ENCODE measurements at regions not wholly inside any gene's neighbourhood (a gene's known extent, or its start where the extent isn't known, plus 50 kb on each side); places are given as distances from the start of the nearest gene placed in this dataset.
"Not testable (repeated sequence)": the region's sequence is repeated elsewhere in the genome, so short reads cannot be mapped to it uniquely, and the experiment has no call there.

DNA sequence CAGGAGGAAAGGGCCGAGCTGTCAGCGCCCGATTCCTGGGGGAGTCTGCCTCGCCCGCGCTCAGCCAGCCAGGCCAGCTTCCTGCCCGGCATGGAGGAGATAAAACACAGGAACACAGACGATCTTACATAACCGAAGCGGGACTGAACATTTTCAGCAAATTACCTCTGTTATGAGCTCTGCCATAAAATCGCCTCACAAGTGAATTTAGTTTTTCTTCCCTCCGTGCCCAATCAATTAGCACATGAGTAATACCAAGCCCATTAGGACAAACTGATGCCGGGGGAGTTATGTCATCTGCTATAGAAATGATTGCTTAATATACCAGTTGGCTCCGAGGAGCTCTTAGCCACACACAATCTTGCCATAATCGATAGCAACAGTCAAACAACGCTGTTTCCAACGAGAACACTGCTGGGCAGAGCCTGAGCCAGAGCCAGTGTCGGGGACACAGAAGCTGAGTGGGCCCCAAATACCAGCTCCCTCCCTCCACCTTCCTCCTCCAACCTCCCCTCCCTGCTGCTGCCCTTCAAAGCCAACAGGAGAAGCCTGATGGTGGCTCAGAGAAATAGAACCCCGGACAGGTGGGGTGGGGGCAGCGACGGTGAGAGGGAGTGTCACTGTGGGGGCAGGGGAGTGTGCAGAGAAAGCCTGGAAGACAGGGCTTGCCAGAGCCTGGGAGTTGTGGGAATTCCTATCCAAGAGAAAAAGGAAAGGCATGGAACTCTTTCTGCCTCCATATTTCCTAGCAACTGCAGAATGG is 279.4 kb upstream of the TLE3 start:
- DNase-seq, result peak in 23 of 56 donors; percentile 9 to 58 (median 25)

DNA sequence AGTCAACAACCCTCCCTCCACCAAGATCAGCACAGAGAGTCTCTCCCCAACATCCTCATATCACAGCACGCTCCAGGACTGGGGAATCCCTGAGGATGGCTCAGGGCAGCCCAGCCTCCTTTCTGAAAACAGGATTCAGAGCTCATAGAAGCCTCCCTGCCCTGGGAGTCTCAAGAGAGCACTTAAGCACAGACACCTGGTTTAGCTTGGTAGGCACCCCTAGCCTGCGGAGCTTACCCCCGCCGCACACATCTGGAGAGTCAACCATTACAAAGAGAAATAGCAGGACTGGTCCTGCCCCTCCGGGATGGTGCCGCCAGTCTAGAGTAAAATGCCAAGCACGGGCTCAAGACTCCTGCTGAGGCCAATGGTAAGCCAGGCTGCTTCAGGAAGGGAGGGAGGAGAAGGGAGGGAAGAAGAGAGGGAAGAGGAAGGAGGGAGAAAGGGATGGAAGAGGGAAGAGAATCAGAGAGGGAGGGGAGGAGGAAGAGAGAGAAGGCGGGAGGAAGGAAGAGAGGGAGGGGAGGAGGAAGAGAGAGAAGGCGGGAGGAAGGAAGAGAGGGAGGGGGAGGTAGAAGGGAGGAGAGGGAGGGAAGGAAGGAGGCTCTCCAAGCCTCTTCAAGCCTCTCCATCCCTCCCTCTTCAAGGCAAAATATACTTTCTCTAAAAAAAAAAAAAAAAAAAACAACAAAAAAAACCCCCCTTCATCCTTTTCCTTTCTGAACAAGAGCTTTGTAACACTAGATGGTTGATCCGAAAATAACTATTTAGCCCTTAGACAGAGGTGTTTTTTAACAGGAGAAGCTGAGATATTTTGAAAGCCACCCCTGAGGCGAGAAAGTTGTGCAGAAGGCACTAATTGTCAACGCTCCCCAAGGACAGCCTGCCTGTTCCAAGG is 278.6 kb upstream of the TLE3 start:
- peak in 1 of 56 donors; percentile 12 for DNase-seq

GRCh38 chr15:70375586-70375985 is 277.9 kb upstream of the TLE3 start:
- DNase-seq, result no peak

GRCh38 chr15:70375006-70375431 is 277.3 kb upstream of the TLE3 start:
- no peak for DNase-seq

DNA sequence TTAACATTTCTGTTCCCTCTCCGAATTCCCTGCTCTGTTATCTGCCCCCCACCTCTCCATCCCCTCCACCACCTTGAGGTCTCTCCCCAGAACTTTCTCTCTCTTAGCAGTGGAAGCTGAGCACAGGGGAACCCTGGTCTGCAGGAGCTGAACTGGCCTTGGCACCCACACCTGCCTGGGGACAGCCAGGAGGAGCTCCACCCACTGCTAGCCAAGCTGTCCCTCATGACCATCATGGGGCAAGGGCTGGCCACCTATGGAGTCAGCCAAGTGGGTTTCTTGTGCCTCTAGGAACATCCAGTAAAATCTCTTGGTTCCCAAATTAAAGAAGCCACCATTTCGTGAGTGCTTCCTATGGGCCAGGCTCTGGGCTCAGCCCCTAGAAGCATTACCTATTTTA is 276.4 kb upstream of the TLE3 start:
- DNase-seq, result no peak

- DNase-seq, result not testable (repeated sequence)
These were observed 275.7 kb upstream of the TLE3 start for GRCh38 chr15:70373439-70373838.

DNA sequence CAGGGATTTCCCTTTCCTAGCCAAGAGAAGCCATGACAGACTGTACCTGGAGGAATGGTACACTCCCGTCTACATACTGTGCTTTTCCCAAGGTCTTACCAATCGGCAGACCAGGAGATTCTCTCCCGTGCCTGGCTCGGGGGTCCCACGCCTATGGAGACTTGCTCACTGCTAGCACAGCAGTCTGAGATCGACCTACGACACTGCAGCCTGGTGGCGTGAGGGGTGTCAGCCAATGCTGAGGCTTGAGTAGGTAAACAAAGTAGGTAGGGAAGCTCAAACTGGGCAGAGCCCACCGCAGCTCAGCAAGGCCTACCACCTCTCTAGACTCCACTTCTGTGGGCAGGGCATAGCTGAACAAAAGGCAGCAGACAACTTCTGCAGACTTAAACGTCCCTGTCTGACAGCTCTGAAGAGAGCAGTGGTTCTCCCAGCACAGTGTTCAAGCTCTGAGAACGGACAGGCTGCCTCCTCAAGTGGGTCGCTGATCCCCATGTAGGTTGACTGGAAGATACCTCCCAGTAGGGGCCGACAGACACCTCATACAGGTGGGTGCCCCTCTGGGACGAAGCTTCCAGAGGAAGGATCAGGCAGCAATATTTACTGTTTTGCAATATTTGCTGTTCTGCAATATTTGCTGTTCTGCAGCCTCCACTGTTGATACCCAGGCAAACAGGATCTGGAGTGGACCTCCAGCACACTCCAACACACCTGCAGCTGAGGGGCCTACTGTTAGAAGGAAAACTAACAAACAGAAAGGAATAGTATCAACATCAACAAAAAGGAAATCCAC is 270.4 kb upstream of the TLE3 start:
- not testable (repeated sequence) for DNase-seq

DNA sequence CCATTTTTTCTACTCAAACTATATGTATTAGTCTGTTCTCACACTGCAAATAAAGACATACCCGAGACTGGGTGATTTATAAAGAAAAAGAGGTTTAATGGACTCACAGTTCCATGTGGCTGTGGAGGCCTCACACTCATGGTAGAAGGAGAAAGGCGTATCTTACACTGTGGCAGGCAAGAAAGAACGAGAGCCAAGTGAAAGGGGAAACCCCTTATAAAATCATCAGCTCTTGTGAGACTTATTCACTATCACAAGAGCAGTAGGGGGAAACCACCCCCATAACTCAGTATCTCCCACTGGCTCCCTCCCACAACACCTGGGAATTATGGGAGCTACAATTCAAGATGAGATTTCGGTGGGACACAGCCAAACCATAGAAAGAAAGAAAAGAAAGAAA is 266.3 kb upstream of the TLE3 start:
- not testable (repeated sequence) for DNase-seq

DNA sequence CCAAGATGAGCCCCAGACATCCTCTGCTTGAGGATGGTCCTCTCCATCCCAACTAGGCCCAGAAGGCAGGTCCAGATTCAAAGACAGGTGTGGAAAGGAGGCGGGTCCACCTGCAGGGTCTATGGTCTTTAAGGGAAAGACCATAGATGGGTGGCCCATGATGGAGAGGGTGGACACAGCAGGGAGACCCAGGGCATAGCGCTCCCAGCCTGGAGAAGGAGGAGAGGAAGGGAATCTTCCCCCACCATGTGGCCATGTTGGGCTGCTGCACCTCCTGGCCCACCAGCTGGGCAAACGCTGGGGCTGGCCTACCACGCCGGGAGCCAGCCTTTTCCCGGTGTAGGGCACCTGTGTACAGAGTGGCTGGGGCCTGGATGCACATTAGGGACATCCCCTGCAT is 265.2 kb upstream of the TLE3 start:
- DNase-seq, result peak in 7 of 56 donors; percentile 11 to 22 (median 16)

GRCh38 chr15:70362350-70362749 is 264.6 kb upstream of the TLE3 start:
- DNase-seq, result no peak

DNA sequence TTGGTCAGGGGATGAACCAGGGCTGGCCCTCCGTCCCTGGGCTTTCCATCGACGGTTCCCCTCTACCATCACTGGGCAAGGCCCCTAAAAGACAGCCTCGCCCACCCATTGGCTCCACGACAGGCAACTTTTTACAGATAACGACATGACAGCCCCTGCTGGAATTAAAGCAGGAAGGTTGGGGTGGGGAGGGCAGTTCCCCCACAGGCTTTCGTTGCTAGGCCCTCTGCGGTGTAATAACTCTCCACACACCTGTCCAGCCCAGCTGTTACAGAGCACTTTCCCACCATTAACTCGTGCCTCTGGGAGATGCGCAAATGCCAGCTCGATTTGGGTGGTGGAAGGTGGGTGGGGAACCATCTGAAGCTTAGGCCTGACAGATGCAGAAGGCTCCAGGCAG is 264.2 kb upstream of the TLE3 start:
- no peak for DNase-seq

DNA sequence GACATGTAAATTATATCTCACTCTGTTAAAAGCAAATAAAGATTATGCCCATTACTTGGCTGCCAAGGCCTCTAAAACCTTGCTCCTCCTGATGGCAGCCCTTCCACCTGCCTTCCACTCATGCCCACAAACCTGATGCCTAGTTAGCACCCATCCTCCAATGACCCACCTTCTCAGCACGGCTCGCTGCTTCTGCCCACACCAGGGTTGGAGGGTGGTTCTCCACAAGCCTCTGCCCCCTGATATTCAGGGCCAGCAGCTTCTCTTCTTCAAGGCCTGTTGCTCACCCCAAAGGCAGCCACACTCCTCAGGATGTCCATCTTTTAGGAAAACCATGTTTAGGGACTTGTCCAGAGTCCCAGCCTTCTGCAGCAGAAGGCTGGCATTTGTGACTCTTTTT is 263.4 kb upstream of the TLE3 start:
- DNase-seq, result no peak

- DNase-seq, result no peak
These were observed 261.3 kb upstream of the TLE3 start for GRCh38 chr15:70358871-70359647.

DNA sequence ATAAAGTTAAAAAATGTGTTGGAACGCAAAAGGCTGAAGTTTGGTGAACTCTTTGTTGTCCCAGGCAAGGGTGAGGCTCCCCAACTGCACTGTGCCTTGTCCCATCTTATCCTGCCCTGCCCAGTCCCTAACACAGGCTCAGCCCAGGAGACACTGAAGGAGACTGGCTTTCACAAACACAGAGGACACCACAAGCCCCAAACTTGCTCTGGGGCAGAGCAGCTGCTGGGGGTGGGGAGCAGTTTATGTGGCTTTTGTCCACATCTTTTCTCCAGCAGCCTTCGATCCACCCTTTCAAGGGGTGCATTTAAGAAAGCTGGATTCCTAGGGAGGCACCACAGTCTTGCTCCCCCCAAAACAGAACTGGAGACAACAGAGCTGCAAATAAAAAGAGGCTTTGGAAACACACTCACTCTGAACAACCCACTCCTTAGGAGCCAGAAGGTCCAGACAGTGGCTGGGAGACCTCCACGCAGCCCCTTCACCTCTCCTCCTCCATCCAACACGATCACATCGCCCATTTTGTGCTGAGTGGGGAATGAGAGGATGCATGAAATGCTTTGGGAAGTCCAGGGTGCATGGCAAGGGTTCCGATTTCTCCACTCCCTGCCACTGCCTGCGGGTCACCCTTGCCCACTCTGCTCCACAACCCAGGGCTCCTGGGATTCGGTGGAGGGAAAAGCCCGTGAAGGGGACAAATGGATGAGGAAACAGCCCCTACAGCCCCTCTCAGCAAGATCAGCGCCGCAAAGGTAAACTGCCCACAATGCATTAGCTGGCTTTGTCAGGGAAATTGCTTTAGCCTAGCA is 260.5 kb upstream of the TLE3 start:
- no peak for DNase-seq

- no peak for DNase-seq
These were observed 259.7 kb upstream of the TLE3 start for GRCh38 chr15:70357453-70357852.

GRCh38 chr15:70356919-70357318 is 259.2 kb upstream of the TLE3 start:
- DNase-seq, result no peak

DNA sequence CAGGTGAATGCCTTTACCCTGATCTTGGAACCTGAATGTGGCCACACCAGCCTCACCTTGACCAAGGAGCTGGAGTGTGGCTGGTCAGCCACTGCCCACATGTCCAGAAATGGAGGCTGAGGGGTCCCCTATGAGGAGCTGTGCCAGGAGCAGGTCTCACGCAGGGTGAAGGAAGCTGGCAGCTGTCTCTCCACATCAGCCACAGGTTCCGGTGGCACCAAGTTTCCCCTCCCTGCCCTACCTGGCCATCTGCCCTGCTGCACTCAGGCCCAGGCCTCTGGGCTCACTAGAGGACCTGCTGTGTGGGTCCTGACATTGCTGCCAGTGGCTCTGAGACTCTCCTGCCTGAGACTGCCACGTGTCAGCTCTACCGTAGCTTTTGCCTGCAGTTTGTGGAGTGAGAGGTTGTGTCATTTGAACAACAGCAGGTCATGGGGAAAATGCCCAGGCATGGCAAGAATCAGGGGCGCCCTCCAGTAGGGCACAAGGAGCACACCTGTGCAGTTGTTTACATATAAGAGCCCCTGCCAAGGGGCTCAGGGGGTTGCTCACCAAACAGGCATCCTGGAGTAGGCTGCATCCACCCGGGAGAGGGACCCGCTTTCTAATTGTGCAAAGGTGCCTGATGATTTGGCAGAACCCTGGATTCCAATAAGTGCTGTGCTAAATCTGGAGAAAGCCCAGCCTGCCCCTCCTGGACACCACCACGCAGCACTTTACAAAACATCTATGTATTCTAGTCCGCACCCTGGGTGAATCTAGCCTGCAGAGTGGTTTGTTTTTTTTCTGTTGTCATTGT is 258.5 kb upstream of the TLE3 start:
- DNase-seq, result no peak

GRCh38 chr15:70355275-70355795 is 257.6 kb upstream of the TLE3 start:
- DNase-seq, result no peak

Measured in amygdala (tissue), 56 donors.